ENCODE measurements at regions not wholly inside any gene's neighbourhood (a gene's known extent, or its start where the extent isn't known, plus 50 kb on each side); places are given as distances from the start of the nearest gene placed in this dataset.

DNA sequence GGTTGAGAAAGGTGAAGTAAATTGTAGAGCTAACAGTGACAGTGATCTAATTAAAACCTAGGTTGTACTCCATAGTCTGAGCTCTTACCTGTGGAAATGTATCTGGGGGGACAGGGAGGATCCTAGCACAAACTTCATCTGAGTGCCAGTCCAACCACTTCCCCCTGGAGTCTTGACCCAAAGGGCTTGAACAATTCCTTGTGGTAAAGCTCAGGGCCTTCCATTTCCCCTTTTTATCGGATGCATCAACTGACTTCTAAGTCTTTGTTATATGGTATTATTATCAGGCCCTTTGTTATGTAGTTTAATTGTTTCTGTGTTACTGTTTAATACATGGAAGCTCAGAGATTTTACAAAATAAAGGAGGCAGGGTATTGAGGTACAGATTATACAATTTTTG is 140.2 kb upstream of the SESN3 start:
- 0 out of 2 replicates have a peak, but pooled peaks cover 2% of the 10 kb centered on the region for H3K23me2 ChIP-seq (ENCODE audit: low read depth, low read length)
- H3K23ac ChIP-seq (ENCODE audit: insufficient read length): no peak overlapping the region
- H2BK12ac ChIP-seq (ENCODE audit: low read depth, low read length): no peak overlapping the region
- no peaks in the 10 kb centered on the region for H3K36me3 ChIP-seq (ENCODE audit: control insufficient read depth in 2 of 4, insufficient read depth in 4 of 4, low read length in 3 of 4)
- H3K4me3 ChIP-seq (ENCODE audit: extremely low read depth in 1 of 4, insufficient read depth in 2 of 4, low read depth in 3 of 4, low read length in 4 of 4): no peak overlapping the region
- no peak overlapping the region for H3K27ac ChIP-seq (ENCODE audit: low read depth, low read length)
- H3K27me3 ChIP-seq (replicated peaks in 1 of 4; ENCODE audit: control insufficient read depth in 3 of 4, extremely low read depth in 1 of 4, insufficient read depth in 3 of 4, low read length in 3 of 4): no peaks in the 10 kb centered on the region
- H4K8ac ChIP-seq (ENCODE audit: extremely low read depth, insufficient read depth, low read length): no peak overlapping the region
- ChIA-PET CTCF (ENCODE audit: partially characterized antibody) (interaction anchor here (0.9 to 3.1 kb wide), 12 partner anchors 10 to 360 kb away, joined by 3 to 17 read pairs (median 4); no protein-coding TSS in a partner anchor), POLR2A (ENCODE audit: partially characterized antibody) (no interaction called here)
- H4K91ac ChIP-seq (replicated peaks; ENCODE audit: insufficient read length, low read length): no peak overlapping the region
- no peak overlapping the region; the same call in 1 of the 2 replicates for H2AFZ ChIP-seq (ENCODE audit: low read length)
- H3K9ac ChIP-seq (replicated peaks in 1 of 4; ENCODE audit: extremely low read depth in 1 of 4, low read depth in 3 of 4, low read length in 3 of 4): no peak overlapping the region
- H3K79me2 ChIP-seq (ENCODE audit: control insufficient read depth in 1 of 2, insufficient read depth in 2 of 2, low read length in 2 of 2): no peaks in the 10 kb centered on the region
- H2AK5ac ChIP-seq (ENCODE audit: low read depth, low read length): no peak overlapping the region
- H4K5ac ChIP-seq (ENCODE audit: insufficient read length, low read depth, low read length): no peak overlapping the region
- no peak overlapping the region for H2BK20ac ChIP-seq (ENCODE audit: low read length)
- FAIRE-seq: no peak
- DNase-seq (ENCODE audit: low read depth in 1 of 2, low spot score in 2 of 2): no peak
- H3K79me1 ChIP-seq (ENCODE audit: low read depth, low read length): no peaks in the 10 kb centered on the region
- 77% methylated on average over 1 of the region's 1 CpG; no CpG with 5 or more reads in 1 of the 2 experiments for WGBS, 2 experiments (ENCODE audit: extremely low coverage in 1 of 2, insufficient coverage in 1 of 2, insufficient read length in 1 of 2, insufficient replicate concordance in 2 of 2, low coverage in 1 of 2, low lambda C conversion rate in 2 of 2, missing lambda C conversion rate in 1 of 2)
- H3K9me3 ChIP-seq (ENCODE audit: insufficient read depth in 2 of 2, low read depth in 1 of 2, low read length in 1 of 2): no peaks in the 10 kb centered on the region
- no peak overlapping the region for H2BK15ac ChIP-seq (ENCODE audit: low read length)
- no peak overlapping the region for H3K4ac ChIP-seq (replicated peaks; ENCODE audit: insufficient read length, low read depth, low read length)
- H2BK120ac ChIP-seq (replicated peaks; ENCODE audit: low read depth, low read length): no peak overlapping the region
- no peak overlapping the region for H3K4me2 ChIP-seq (ENCODE audit: insufficient read depth in 1 of 2, low read depth in 2 of 2, low read length in 2 of 2)
- H3K14ac ChIP-seq (ENCODE audit: insufficient read length): no peak overlapping the region
- H3K56ac ChIP-seq (replicated peaks; ENCODE audit: insufficient read length, low read depth, low read length): no peak overlapping the region
- peaks cover 0 to 4% (median 1%) of the 10 kb centered on the region in 4 experiments; a peak in 2 of 7 replicates for H3K4me1 ChIP-seq (replicated peaks in 1 of 4; ENCODE audit: control insufficient read depth in 3 of 4, insufficient read depth in 4 of 4, low read length in 3 of 4)
- no peak overlapping the region for H2BK5ac ChIP-seq (ENCODE audit: low read depth, low read length)
- no peaks in the 10 kb centered on the region for H4K20me1 ChIP-seq (replicated peaks in 1 of 2; ENCODE audit: control insufficient read depth in 1 of 2, insufficient read depth in 2 of 2, low read length in 2 of 2)
- H3K18ac ChIP-seq (ENCODE audit: extremely low read depth, low read length): no peak overlapping the region
- TF ChIP-seq, protein P1, sequence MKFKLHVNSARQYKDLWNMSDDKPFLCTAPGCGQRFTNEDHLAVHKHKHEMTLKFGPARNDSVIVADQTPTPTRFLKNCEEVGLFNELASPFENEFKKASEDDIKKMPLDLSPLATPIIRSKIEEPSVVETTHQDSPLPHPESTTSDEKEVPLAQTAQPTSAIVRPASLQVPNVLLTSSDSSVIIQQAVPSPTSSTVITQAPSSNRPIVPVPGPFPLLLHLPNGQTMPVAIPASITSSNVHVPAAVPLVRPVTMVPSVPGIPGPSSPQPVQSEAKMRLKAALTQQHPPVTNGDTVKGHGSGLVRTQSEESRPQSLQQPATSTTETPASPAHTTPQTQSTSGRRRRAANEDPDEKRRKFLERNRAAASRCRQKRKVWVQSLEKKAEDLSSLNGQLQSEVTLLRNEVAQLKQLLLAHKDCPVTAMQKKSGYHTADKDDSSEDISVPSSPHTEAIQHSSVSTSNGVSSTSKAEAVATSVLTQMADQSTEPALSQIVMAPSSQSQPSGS (IDR thresholded peaks at IDR 0.05; ENCODE audit: low read length): no peak
- TF ChIP-seq POLR2AphosphoS5 (IDR thresholded peaks at IDR 0.05; ENCODE audit: low read depth, low read length) (no peak), EZH2 (IDR thresholded peaks at IDR 0.05; ENCODE audit: low read depth, low read length, severe bottlenecking) (no peak), HDAC6 (IDR thresholded peaks at IDR 0.05; ENCODE audit: low read depth, low read length) (no peak), NANOG (IDR thresholded peaks at IDR 0.05; ENCODE audit: insufficient read depth, low read depth, low read length, poor library complexity, severe bottlenecking) (no peak), KDM4A (IDR thresholded peaks at IDR 0.05; ENCODE audit: low read depth, low read length, severe bottlenecking) (no peak), SUZ12 (IDR thresholded peaks at IDR 0.05; ENCODE audit: low read length) (no peak), KDM1A (IDR thresholded peaks at IDR 0.05; ENCODE audit: borderline replicate concordance, low read length) (no peak), ZNF274 (IDR thresholded peaks at IDR 0.05; ENCODE audit: borderline replicate concordance, extremely low read depth, low read length) (no peak), YY1 (IDR thresholded peaks at IDR 0.05; ENCODE audit: low read depth, low read length) (no peak), BACH1 (IDR thresholded peaks at IDR 0.05; ENCODE audit: low read length) (no peak), POLR2A (IDR thresholded peaks at IDR 0.05; ENCODE audit: control extremely low read depth in 1 of 2, low read depth in 2 of 2, low read length in 2 of 2) (no peak)
- TF ChIP-seq, protein P2, sequence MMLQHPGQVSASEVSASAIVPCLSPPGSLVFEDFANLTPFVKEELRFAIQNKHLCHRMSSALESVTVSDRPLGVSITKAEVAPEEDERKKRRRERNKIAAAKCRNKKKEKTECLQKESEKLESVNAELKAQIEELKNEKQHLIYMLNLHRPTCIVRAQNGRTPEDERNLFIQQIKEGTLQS (IDR thresholded peaks at IDR 0.05; ENCODE audit: insufficient read depth, low read depth, low read length): no peak
